Motor neuron (in vitro differentiated cells): ENCODE measurements at regions not wholly inside any gene's neighbourhood (a gene's known extent, or its start where the extent isn't known, plus 50 kb on each side); places are given as distances from the start of the nearest gene placed in this dataset.
A peak's percentile ranks its signal among the peaks of the same experiment; 100 is the strongest.
"Not testable (repeated sequence)": the region's sequence is repeated elsewhere in the genome, so short reads cannot be mapped to it uniquely, and the experiment has no call there.

Experiments
- ATAC-seq, 8 experiments: fragments of 200-7000 bp; cut with Tn5 transposase; replicated peaks in 6 of 8; 2 replicates each; pipeline ENCODE4 v1.8.0; 2021; ENCODE audit warnings: mild to moderate bottlenecking in 8 of 8, moderate library complexity in 8 of 8
- H3K27ac ChIP-seq, 2 donors: fragments of 250-450 bp; sonication (Bioruptor Pico); 2 replicates each; pipeline ENCODE4 v1.9.0; 2021; ENCODE audit warnings: antibody characterized with exemption in 2 of 2, mild to moderate bottlenecking in 2 of 2, moderate library complexity in 1 of 2
- H3K4me1 ChIP-seq, 2 donors: fragments of 250-450 bp; sonication (Bioruptor Pico); replicated peaks in 1 of 2; 2 replicates each; pipeline ENCODE4 v1.6.1; 2021; ENCODE audit warnings: antibody characterized with exemption in 2 of 2, mild to moderate bottlenecking in 2 of 2, moderate library complexity in 1 of 2
- H3K4me3 ChIP-seq, 5 donors: fragments of 250-450 bp; sonication (Bioruptor Pico); 2 replicates each; pipeline ENCODE4 v1.9.0; 2021; ENCODE audit warnings: antibody characterized with exemption in 5 of 5, mild to moderate bottlenecking in 5 of 5, moderate library complexity in 4 of 5
- WGBS, 10 experiments: fragments of 450-650 bp; shearing (Covaris generic); methylation state at CpG; one replicate each; pipeline ENCODE4 v1.0.0; 2022; 5-methylcytosine and 5-hydroxymethylcytosine counted together
- in situ Hi-C, 9 experiments: fragments of 400-800 bp; cut with MboI; loops; one replicate each; pipeline ENCODE4 v1.15.0; 2021; ENCODE audit warnings: low sequenced_read_pairs in 9 of 9, low pct_unique_long_range_greater_than_20kb in 2 of 9; ENCODE audit not compliant: unreplicated experiment in 9 of 9

- no peak for ATAC-seq
- WGBS, 10 experiments: 34 to 93% (median 82%) methylated on average over 1 to 8 of the region's 9 CpGs; no CpG with 5 or more reads in 2 of the 10 experiments
- H3K4me1 ChIP-seq: peaks cover 0 to 7% of the 10 kb centered on the region in 2 donors
- in situ Hi-C loops: no loop called here
- no peak overlapping the region for H3K27ac ChIP-seq
- H3K4me3 ChIP-seq: no peak overlapping the region
Measured at GRCh38 chrX:468979-469378, 82.3 kb upstream of the PPP2R3B start.

- WGBS, 10 experiments: 55 to 88% (median 71%) methylated on average over 4 to 7 of the region's 12 CpGs; no CpG with 5 or more reads in 7 of the 10 experiments
- Histone ChIP-seq H3K27ac (peak overlapping the region in 1 of 2 donors; percentile 6), H3K4me3 (no peak overlapping the region), H3K4me1 (peaks cover 0 to 7% of the 10 kb centered on the region in 2 donors)
- in situ Hi-C loops: no loop called here
- no peak for ATAC-seq
Measured at GRCh38 chrX:470686-471085, 84.0 kb upstream of the PPP2R3B start.

- 0 to 100% (median 74%) methylated on average over 3 to 9 of the region's 9 CpGs for WGBS, 10 experiments
- Histone ChIP-seq H3K4me1 (peaks cover 0 to 9% of the 10 kb centered on the region in 2 donors), H3K4me3 (no peak overlapping the region), H3K27ac (peak overlapping the region in 1 of 2 donors; percentile 6)
- in situ Hi-C loops: no loop called here
- peak in 1 of 8 experiments; percentile 18 for ATAC-seq
Measured at GRCh38 chrX:471281-471680, 84.6 kb upstream of the PPP2R3B start.

GRCh38 chrX:472275-472674 is 85.6 kb upstream of the PPP2R3B start:
- H3K4me3 ChIP-seq, H3K27ac ChIP-seq, ATAC-seq, in situ Hi-C loops: not testable (repeated sequence)
- WGBS, 10 experiments: 17 to 100% (median 60%) methylated on average over 1 to 6 of the region's 9 CpGs; no CpG with 5 or more reads in 3 of the 10 experiments
- peaks cover 3 to 19% of the 10 kb centered on the region in 2 donors for H3K4me1 ChIP-seq

GRCh38 chrX:475926-476723 is 89.4 kb upstream of the PPP2R3B start:
- Histone ChIP-seq H3K27ac (peak overlapping the region in 1 of 2 donors; percentile 48), H3K4me1 (peaks cover 3 to 25% of the 10 kb centered on the region in 2 donors), H3K4me3 (no peak overlapping the region)
- 13 to 100% (median 67%) methylated on average over 1 to 30 of the region's 36 CpGs; no CpG with 5 or more reads in 2 of the 10 experiments for WGBS, 10 experiments
- peak in 5 of 8 experiments; percentile 12 to 95 (median 94) for ATAC-seq
- in situ Hi-C loops: no loop called here

- peak in 1 of 8 experiments; percentile 21 for ATAC-seq
- 56 to 90% (median 88%) methylated on average over 2 to 9 of the region's 21 CpGs; no CpG with 5 or more reads in 5 of the 10 experiments for WGBS, 10 experiments
Measured at GRCh38 chrX:476724-477075, 90.0 kb upstream of the PPP2R3B start.

GRCh38 chrX:477441-478012 is 90.8 kb upstream of the PPP2R3B start:
- ATAC-seq: no peak
- WGBS, 10 experiments: 38 to 96% (median 77%) methylated on average over 3 to 13 of the region's 18 CpGs; no CpG with 5 or more reads in 3 of the 10 experiments
- Histone ChIP-seq H3K4me1 (peaks cover 3 to 22% of the 10 kb centered on the region in 2 donors), H3K27ac (peak overlapping the region in 1 of 2 donors; percentile 62), H3K4me3 (no peak overlapping the region)
- in situ Hi-C loops: no loop called here

More at GRCh38 chrX:476724-477075, 90.0 kb upstream of the PPP2R3B start:
- H3K4me1 ChIP-seq: peaks cover 3 to 20% of the 10 kb centered on the region in 2 donors
- peak overlapping the region in 1 of 2 donors; percentile 48 for H3K27ac ChIP-seq
- H3K4me3 ChIP-seq: no peak overlapping the region
- in situ Hi-C loops: no loop called here

- in situ Hi-C loops: no loop called here
- no peak for ATAC-seq
- 17 to 100% (median 89%) methylated on average over 1 to 15 of the region's 20 CpGs; no CpG with 5 or more reads in 3 of the 10 experiments for WGBS, 10 experiments
- Histone ChIP-seq H3K4me1 (peaks cover 5 to 29% of the 10 kb centered on the region in 2 donors), H3K4me3 (no peak overlapping the region), H3K27ac (no peak overlapping the region)
Measured at GRCh38 chrX:479273-479981, 92.7 kb upstream of the PPP2R3B start.

GRCh38 chrX:480861-481417 is 94.2 kb upstream of the PPP2R3B start:
- 40 to 93% (median 78%) methylated on average over 1 to 6 of the region's 7 CpGs; no CpG with 5 or more reads in 3 of the 10 experiments for WGBS, 10 experiments
- Histone ChIP-seq H3K4me1 (peaks cover 5 to 29% of the 10 kb centered on the region in 2 donors), H3K27ac (no peak overlapping the region), H3K4me3 (no peak overlapping the region)
- in situ Hi-C loops: no loop called here
- ATAC-seq: no peak

GRCh38 chrX:482192-482701 is 95.5 kb upstream of the PPP2R3B start:
- H3K4me1 ChIP-seq: peaks cover 2 to 18% of the 10 kb centered on the region in 2 donors
- no peak overlapping the region for H3K27ac ChIP-seq
- no peak for ATAC-seq
- peak overlapping the region in 1 of 5 donors; percentile 1 for H3K4me3 ChIP-seq
- in situ Hi-C loops: no loop called here
- WGBS, 10 experiments: 0 to 75% (median 46%) methylated on average over 1 to 12 of the region's 13 CpGs

- ATAC-seq: peak in 4 of 8 experiments; percentile 59 to 94 (median 78)
- in situ Hi-C loops: no loop called here
- peak overlapping the region in 2 of 5 donors; percentile 1 to 12 for H3K4me3 ChIP-seq
- H3K4me1 ChIP-seq: peaks cover 2 to 13% of the 10 kb centered on the region in 2 donors
- 31 to 70% (median 48%) methylated on average over 4 to 17 of the region's 23 CpGs; no CpG with 5 or more reads in 1 of the 10 experiments for WGBS, 10 experiments
- peak overlapping the region in 1 of 2 donors; percentile 50 for H3K27ac ChIP-seq
Measured at GRCh38 chrX:482702-483203, 96.0 kb upstream of the PPP2R3B start.

- WGBS, 10 experiments: 60 to 92% (median 83%) methylated on average over 1 to 11 of the region's 13 CpGs; no CpG with 5 or more reads in 5 of the 10 experiments
- no peak overlapping the region for H3K4me3 ChIP-seq
- no peak for ATAC-seq
- H3K4me1 ChIP-seq: peaks cover 2 to 9% of the 10 kb centered on the region in 2 donors
- H3K27ac ChIP-seq: no peak overlapping the region
- in situ Hi-C loops: no loop called here
Measured at GRCh38 chrX:485368-485767, 98.7 kb upstream of the PPP2R3B start.
